Right kidney (tissue), 1 donor: ENCODE measurements at regions not wholly inside any gene's neighbourhood (a gene's known extent, or its start where the extent isn't known, plus 50 kb on each side); places are given as distances from the start of the nearest gene placed in this dataset.

Source experiments
- DNase-seq: peaks from one replicate; pipeline ENCODE4 v3.0.0-alpha.2; 2016

- DNase-seq: no peak
Measured at GRCh38 chr1:221910222-221910621, 168.3 kb upstream of the DUSP10 start.

GRCh38 chr1:221908573-221908972, 166.7 kb upstream of the DUSP10 start:
- no peak for DNase-seq

GRCh38 chr1:221907166-221907932, 165.5 kb upstream of the DUSP10 start:
- DNase-seq: no peak

- DNase-seq: no peak
Measured at GRCh38 chr1:221905802-221906201, 163.9 kb upstream of the DUSP10 start.

- DNase-seq: no peak
Measured at GRCh38 chr1:221904319-221904718, 162.4 kb upstream of the DUSP10 start.

GRCh38 chr1:221903594-221903993, 161.7 kb upstream of the DUSP10 start:
- DNase-seq: no peak

- no peak for DNase-seq
Measured at GRCh38 chr1:221902961-221903360, 161.1 kb upstream of the DUSP10 start.

- DNase-seq: no peak
Measured at GRCh38 chr1:221900678-221901077, 158.8 kb upstream of the DUSP10 start.

- DNase-seq: no peak
Measured at GRCh38 chr1:221897321-221897721, 155.4 kb upstream of the DUSP10 start.

- DNase-seq: no peak
Measured at GRCh38 chr1:221892301-221892830, 150.5 kb upstream of the DUSP10 start.

GRCh38 chr1:221891708-221892107, 149.8 kb upstream of the DUSP10 start:
- DNase-seq: no peak

- DNase-seq: no peak
Measured at GRCh38 chr1:221888801-221889200, 146.9 kb upstream of the DUSP10 start.

GRCh38 chr1:221888218-221888617, 146.3 kb upstream of the DUSP10 start:
- DNase-seq: no peak

- no peak for DNase-seq
Measured at GRCh38 chr1:221887758-221888157, 145.9 kb upstream of the DUSP10 start.

- no peak for DNase-seq
Measured at GRCh38 chr1:221887415-221887746, 145.5 kb upstream of the DUSP10 start.

GRCh38 chr1:221886743-221887414, 145.0 kb upstream of the DUSP10 start:
- DNase-seq: no peak

GRCh38 chr1:221886311-221886710, 144.4 kb upstream of the DUSP10 start:
- DNase-seq: no peak

GRCh38 chr1:221884821-221885220, 142.9 kb upstream of the DUSP10 start:
- DNase-seq: no peak

GRCh38 chr1:221881805-221882581, 140.1 kb upstream of the DUSP10 start:
- no peak for DNase-seq

GRCh38 chr1:221880182-221880581, 138.3 kb upstream of the DUSP10 start:
- DNase-seq: no peak

GRCh38 chr1:221878134-221878533, 136.2 kb upstream of the DUSP10 start:
- DNase-seq: no peak

GRCh38 chr1:221877311-221877710, 135.4 kb upstream of the DUSP10 start:
- no peak for DNase-seq

- DNase-seq: no peak
Measured at GRCh38 chr1:221875004-221875330, 133.1 kb upstream of the DUSP10 start.
